GM18507 (cell line): ENCODE measurements at regions not wholly inside any gene's neighbourhood (a gene's known extent, or its start where the extent isn't known, plus 50 kb on each side); places are given as distances from the start of the nearest gene placed in this dataset.
"Not testable (repeated sequence)": the region's sequence is repeated elsewhere in the genome, so short reads cannot be mapped to it uniquely, and the experiment has no call there.

Experiments used
- DNase-seq: peaks from one replicate; pipeline ENCODE4 v3.0.0; 2011; ENCODE audit warnings: low read depth; ENCODE audit not compliant: insufficient read length; ENCODE audit errors: extremely low spot score
- FAIRE-seq: peaks from 2 replicates; lab custom pipeline; 2011; peaks lifted over from hg19 to GRCh38; lab: Jason Lieb, UNC

- not testable (repeated sequence) for FAIRE-seq, DNase-seq
Observed at GRCh38 chr16:18263046-18263445, 73.5 kb downstream of the NPIPA8 start.

DNA sequence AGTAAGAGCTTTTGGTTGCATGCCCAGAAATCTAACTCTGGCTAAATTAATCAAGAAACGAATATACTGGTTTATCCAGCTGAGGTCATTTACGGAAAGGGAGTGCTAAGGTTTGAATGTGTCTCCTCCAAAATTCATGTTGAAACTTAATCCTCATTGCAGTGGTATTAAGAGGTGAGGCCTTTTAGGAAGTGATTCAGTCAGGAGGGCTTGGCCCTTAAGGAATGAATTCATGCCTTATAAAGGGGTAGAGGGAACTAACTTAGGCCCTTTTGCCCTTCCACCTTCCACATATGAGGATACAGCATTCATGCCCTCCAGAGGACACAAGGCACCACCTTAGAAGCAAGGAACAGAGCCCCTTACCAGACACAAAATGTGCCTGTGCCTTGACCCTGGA lies 74.7 kb downstream of the NPIPA8 start:
- not testable (repeated sequence) for DNase-seq, FAIRE-seq

GRCh38 chr16:18259496-18260176 lies 76.9 kb downstream of the NPIPA8 start:
- FAIRE-seq = not testable (repeated sequence)

DNA sequence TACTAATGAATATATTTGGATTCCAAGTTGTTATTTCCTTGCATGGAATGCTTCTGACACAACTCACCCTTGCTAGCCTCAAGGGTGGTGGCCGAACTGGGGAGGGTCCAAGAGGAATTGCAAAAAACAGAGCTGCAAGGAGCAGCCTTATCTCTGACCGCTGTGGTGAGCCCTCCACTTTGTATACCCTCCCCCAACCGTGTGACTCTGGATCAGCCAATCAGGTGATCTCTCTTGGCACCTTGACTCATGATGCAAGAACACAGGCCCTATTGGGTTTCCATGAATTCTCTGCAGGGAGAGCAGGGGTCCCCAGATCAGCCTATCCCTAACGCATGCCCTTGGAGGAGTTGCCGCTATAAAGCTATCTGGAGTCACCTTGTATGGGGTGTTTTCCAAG lies 83.6 kb downstream of the NPIPA8 start:
- not testable (repeated sequence) for FAIRE-seq, DNase-seq

More at GRCh38 chr16:18259496-18260176, 76.9 kb downstream of the NPIPA8 start:
- DNase-seq = not testable (repeated sequence)

- not testable (repeated sequence) for FAIRE-seq, DNase-seq
Observed at GRCh38 chr16:18230505-18230904, 106.0 kb downstream of the NPIPA8 start.

- FAIRE-seq, DNase-seq: not testable (repeated sequence)
Observed at GRCh38 chr16:18222054-18223009, 114.2 kb downstream of the NPIPA8 start.

GRCh38 chr16:18217741-18218140 lies 118.8 kb downstream of the NPIPA8 start:
- not testable (repeated sequence) for FAIRE-seq

DNA sequence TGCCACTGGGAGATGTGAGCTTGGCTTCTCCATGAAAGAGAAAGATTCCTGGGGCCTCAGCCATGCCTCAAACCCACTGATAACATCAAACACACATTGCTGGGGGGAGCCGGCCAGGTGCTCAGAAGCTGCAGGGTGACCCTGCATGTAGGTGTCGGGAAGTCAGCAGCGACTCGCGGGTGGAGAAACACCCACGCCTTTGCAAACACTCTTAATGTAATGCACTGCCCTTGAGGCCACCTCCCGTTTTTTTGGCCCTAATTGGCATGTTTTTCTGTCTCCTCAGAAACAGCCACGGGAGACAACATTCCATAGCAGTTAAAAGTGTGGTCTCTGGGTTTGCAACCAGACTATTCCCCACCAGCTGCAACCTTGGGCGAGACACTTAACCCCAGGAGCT lies 119.7 kb downstream of the NPIPA8 start:
- not testable (repeated sequence) for DNase-seq, FAIRE-seq

More at GRCh38 chr16:18217741-18218140, 118.8 kb downstream of the NPIPA8 start:
- not testable (repeated sequence) for DNase-seq

GRCh38 chr16:18213810-18214209 lies 122.7 kb downstream of the NPIPA8 start:
- FAIRE-seq, DNase-seq: not testable (repeated sequence)

DNA sequence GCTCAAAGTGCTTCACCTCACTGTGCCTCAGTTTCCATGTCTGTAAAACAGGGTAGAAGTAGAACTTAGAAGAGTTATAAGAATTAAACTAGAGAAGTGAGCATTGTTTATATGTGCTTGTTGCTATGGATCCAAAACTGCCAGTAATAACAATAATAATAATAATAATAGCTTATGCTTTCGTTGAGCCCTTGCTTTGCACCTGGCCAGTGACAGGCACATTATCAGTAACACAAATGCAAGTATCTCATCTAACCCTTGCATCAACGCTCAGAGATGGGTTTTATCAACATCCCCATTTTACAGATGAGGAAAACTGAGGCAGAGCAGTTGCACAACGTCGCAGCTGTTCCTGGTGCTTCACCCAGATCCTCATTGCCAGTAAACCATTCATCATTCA lies 125.0 kb downstream of the NPIPA8 start:
- FAIRE-seq, DNase-seq: not testable (repeated sequence)

DNA sequence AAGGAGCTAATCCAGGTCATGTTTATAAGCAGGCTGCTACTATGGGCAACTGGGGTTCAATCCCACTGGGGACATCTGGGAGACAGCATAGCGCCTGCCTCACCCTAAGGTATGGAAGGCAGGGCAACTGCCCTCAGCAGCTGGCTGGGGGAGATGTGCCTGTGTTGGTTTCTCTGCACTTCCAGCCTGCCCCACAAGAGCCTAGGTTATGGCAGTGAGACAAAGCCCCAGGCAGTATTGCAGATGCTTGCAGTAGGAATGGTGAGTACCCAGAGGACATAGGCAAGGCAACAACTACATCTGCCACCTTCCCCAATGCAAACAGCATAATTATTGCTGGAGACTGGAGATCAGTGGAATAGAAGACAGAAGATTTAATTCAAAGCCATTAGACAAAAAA lies 131.8 kb downstream of the NPIPA8 start:
- not testable (repeated sequence) for FAIRE-seq, DNase-seq

GRCh38 chr16:18204309-18204708 lies 132.2 kb downstream of the NPIPA8 start:
- DNase-seq, FAIRE-seq: not testable (repeated sequence)

- not testable (repeated sequence) for FAIRE-seq
Observed at GRCh38 chr16:18201511-18201910, 135.0 kb downstream of the NPIPA8 start.

DNA sequence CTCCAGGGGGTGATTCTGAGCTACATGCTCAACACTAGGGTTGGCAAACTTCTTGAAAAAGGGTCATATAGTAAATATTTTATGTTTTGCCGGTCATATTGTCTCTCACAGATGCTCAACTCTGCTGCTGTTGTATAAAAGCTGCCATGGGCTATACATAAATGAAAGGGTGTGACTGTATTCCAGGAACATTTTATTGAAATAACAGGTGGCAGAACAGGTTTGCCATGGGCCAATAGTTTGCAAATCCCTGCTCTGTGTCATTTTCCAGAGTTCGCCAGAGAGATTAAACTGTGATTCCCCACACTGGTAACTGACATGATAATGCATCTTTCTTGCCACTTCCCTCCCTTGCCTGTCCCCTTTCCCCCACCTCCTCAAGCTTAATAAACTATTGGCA lies 144.1 kb downstream of the NPIPA8 start:
- not testable (repeated sequence) for FAIRE-seq, DNase-seq

More at GRCh38 chr16:18201511-18201910, 135.0 kb downstream of the NPIPA8 start:
- not testable (repeated sequence) for DNase-seq

DNA sequence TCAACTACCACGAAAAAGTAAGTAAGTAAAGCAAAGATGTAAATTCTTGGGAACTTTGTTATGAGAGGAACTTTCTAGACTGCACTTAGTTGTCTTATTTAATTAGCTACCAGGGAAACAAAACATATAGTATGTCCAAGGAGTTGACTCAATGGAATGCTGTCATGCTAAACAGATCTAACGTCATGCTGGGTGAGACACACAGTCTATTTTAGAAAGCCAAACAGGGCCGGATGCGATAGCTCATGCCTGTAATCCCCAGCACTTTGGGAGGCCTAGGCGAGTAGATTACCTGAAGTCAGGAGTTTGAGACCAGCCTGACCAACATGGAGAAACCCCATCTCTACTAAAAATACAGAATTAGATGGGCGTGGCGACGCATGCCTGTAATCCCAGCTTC lies 146.4 kb downstream of the NPIPA8 start:
- not testable (repeated sequence) for DNase-seq, FAIRE-seq

DNA sequence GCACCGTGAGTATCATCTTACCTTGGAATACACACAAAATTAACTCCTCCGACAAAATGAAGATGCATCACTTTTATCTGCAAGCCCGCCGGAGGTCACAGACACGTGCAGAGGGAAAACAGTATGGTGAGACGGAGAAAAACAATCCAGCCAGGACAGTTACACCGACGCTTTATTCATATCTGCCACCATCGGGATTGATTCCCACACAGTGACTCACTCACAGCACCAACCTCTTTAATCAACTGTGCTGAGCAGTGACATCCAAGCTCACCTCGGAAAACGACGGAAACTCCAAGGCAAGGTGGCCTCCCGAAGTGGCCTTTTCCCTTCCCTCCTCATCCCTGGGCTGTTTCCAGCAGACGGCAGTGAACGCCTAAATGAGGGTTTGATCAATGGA lies 151.8 kb downstream of the NPIPA8 start:
- not testable (repeated sequence) for FAIRE-seq, DNase-seq

DNA sequence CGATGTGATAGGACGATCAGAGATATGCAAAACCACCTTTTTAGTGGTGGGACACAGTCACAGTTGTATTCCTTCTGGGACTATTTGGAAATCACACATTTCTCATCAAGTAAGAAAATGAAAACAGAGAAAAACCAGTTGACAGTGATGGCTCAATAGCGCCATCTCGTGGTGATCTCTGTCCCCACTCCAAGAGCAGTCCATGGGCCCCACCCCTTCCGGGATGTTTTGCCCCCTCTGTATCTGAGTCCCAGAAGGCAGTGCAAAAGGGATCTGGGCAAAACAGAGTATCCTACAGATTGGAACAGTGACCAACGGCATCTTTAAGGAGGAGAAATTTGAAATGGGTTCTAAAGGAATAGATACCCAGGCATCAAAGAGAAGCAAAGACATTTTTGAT lies 155.5 kb downstream of the NPIPA8 start:
- peak; percentile 58 for FAIRE-seq
- not testable (repeated sequence) for DNase-seq

DNA sequence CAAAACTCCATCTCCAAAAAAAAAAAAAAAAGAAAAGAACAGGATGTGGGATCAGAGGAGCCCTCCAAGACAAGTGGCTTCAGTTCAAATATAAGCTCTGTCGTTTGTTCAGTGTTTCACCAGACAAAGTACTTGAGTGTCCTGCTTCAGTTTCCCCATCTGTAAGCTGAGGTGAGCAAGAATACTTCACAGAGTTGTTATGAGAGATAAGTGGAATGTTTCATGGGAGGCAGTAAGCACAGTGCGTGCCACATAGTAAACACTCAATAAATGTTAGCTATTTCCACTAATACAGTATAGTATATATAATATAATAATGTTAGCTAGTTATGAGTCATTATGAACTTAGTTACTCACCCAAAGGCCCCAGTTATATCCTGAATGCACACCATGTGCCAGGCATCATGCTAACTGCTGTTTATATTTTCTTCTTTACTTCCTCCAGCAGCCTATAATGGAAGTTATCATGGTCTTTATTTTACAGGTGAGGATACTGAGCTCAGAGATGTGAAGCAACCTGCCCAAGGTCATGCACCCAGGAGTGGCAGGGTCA lies 162.5 kb downstream of the NPIPA8 start:
- not testable (repeated sequence) for FAIRE-seq

DNA sequence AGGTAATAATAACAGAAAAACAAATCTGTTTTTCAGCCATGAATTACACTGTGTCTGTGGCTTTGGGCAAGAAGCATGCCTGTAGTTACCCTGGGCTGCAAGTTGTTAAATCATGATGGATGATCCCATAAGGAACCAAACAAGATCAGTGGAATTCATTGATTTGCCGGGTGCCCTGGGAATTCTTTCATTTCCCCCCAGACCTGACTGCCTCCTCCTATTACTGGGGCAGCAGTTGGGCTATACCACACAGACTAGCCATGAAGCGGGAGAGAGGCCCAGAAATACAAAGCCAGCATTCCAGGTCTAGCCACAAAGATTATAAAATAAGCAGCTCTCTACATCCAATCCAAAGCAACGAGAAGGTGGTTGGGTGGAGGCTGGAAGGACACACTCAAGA lies 174.2 kb downstream of the NPIPA8 start:
- not testable (repeated sequence) for FAIRE-seq

More for the DNA sequence above, 162.5 kb downstream of the NPIPA8 start:
- not testable (repeated sequence) for DNase-seq

More for the DNA sequence above, 174.2 kb downstream of the NPIPA8 start:
- DNase-seq = not testable (repeated sequence)
